ENCODE measurements at regions not wholly inside any gene's neighbourhood (a gene's known extent, or its start where the extent isn't known, plus 50 kb on each side); places are given as distances from the start of the nearest gene placed in this dataset.

DNA sequence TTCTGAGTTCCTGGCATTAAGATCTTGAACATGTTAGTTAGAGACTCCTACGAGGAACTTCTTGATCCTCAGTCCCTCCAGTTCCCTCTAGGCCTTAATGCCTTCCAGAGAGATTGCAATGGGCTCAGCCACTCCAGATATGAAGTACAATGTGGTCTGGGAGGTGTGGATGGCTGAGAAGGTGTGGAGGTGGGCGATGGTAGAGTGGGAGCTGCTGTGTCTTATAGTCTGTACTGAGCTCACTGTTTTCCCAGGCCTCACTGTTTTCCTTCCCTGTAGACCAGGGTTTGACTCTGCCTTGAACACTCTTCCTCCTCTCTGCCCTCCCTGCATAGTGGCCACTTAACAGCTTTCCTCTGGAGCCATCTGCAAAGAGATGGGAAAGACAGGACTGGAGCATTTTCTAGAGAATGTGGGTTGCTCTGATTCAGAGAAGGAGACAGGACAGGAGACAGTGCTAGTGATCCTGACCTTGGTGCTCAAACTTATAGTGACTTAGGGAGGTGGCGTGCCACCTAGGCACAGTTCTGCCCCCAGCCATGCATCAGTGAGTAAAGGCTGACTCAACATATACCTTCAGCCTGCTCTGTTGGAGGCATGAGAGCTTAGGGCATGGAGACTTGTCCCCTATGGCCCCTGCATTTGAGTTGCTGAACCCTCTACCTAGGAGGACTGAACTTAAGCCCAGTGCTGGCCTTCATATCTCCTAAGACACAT is 129.7 kb downstream of the TDRD15 start:
- no peak for DNase-seq (ENCODE audit: low spot score)

DNA sequence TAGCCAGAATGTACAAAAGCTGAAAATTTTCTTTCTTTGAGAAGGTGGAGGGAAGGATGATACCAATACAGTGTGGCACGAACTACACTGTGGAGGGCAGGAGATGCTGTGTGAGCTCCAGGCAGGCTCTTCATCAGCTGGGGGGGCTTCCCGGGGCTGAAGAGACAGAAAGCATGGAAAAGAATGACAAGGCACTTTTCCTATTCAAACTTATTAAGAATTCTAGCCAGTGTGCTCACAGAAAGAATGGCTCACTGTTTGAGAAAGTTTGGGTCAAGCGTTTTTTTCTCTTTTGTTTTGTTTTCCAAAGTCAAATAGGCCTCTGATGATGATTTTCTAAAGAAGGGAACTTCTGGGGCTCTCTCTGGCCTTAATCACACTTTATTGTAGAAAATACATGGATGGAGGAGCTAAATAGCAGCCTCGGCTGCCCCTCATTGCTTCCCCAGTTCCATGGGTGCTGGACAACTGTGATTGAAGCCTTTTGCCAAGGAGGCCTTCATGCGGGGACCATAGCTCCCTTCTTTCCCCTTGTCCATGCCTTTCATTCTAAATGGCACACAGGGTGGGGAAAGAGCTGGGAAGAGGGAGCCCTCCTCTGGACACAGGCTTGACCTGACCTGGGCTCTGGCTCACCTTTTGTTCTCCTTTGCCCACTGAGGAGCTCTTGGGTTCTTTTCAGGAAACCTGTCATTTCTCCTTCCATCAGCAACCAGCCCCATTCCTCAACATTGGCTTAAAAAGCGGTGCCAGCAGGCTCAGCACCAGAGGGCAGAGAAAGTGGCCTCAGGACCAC is 130.6 kb downstream of the TDRD15 start:
- no peak for DNase-seq (ENCODE audit: low spot score)

GRCh38 chr2:21256006-21256405 is 132.2 kb downstream of the TDRD15 start:
- DNase-seq (ENCODE audit: low spot score): no peak

- no peak for DNase-seq (ENCODE audit: low spot score)
These were observed 133.9 kb downstream of the TDRD15 start for GRCh38 chr2:21257621-21258020.

DNA sequence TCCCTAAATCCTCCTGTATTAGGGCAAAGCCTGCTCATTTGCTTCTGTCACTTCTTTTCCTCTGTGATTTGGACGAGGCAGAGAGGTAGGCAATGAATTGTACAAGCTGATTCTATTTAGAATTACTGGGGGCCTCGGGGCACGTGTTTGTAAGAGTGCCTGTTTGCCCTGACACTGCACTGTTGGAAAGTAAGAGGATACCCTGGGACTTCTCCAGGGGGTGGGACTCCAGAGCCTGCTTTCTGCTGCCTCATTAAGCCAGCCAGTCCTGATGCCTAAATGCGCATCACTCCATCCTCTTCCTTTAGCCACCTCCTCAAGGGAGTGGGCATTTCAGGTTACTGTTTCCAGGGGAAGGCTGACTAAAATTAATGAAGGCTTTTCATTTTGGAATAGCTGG is 134.3 kb downstream of the TDRD15 start:
- DNase-seq (ENCODE audit: low spot score): no peak

DNA sequence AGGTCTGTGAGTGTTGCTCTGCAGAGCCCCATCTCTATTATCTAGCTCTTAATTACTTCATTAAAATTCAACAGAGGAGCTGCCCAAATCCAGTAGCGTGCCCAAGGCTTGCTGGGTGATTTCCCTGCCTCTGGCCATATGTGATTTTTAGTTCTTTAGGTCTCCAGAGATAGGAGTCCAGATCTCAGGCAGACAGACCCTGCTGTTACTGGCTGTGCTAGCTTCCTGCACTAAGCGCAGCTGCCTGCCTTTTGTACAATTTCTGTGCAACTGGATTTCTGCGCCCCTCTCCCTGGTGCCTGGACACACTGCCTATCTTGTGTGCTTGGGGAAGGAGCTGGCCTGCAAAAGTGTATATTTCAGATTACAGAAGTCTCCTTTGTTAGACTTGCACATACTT is 136.5 kb downstream of the TDRD15 start:
- no peak for DNase-seq (ENCODE audit: low spot score)

- no peak for DNase-seq (ENCODE audit: low spot score)
These were observed 137.8 kb downstream of the TDRD15 start for GRCh38 chr2:21261591-21261990.

- no peak for DNase-seq (ENCODE audit: low spot score)
These were observed 138.7 kb downstream of the TDRD15 start for GRCh38 chr2:21262426-21262940.

- no peak for DNase-seq (ENCODE audit: low spot score)
These were observed 139.9 kb downstream of the TDRD15 start for GRCh38 chr2:21263622-21264021.

DNA sequence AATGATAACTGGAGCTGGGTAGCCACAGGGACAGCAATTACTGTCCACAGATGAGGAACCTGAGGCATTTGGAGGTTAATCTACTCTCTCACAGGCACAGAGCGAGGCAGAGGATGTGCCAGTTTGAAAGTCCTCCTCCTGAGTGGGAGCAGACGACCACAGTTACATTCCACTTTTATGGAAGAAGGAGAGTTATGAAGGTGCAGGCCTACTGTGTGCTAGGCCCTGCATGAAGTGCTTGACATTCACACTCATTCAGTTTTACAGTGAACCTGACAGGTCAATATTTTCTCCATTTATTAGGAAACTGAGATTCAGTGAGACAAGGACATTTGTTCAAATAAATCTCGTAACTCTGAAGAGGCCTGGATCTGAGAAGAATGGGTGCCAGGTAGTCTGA is 142.0 kb downstream of the TDRD15 start:
- DNase-seq (ENCODE audit: low spot score): no peak

DNA sequence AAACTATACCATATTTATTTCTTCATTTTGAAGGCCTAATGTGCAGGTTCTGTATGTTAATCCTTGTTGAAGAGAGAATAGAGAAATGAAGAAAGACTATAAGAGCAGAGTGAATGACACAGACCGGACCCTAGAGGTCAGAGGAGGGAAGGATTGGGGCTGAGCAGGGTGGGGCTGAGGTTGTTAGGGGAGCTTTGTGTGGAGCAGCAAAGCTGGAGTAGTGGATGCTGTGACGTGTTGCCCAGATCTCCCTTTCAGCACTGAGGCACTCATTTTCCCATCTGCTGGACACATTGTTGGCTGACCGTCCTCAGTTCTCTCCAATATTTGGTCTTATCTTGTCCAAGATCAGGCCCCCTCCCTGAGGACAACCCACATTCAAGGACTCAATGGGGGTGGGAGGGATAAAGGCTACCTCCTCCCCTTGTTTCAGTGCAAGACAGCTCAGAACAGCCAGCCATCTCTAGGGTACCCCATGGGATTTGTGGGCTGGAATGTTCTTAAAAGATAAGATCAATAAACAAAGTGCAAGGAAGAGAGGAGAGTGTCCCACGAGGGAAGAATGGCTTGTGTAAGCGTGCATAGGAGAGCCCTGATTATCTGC is 143.6 kb downstream of the TDRD15 start:
- no peak for DNase-seq (ENCODE audit: low spot score)

DNA sequence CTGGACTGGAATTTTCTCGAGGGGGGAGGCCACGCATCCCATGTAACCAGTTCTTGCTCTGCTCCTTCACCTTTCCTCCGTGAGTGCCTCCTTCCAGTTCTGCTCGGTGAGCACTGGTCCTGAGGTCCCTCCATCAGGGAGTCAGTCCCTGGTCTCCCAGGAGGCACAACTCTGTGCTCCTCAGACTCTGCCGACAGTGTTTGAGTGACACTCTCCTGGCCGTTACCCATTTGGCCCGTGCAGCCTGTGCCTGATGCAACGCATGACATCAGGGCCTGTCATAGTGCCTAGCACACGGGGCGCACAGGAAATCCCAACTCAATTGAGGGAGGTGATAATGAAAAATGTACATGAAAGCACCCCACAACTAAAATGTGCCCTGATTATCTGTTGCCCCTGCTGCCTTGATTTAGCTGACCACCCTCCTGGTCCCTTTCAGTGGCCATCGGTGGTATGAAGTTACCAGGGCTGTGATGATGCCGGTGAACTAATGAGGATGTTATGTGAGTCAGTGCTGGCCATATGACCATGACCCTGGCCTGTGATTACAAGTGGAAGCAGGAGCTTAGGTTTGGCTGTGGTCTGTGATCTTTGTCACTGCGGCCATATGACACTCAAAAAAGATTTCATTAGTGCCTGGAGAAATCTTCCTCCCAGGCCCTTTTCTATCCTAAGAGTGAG is 144.6 kb downstream of the TDRD15 start:
- no peak for DNase-seq (ENCODE audit: low spot score)

DNA sequence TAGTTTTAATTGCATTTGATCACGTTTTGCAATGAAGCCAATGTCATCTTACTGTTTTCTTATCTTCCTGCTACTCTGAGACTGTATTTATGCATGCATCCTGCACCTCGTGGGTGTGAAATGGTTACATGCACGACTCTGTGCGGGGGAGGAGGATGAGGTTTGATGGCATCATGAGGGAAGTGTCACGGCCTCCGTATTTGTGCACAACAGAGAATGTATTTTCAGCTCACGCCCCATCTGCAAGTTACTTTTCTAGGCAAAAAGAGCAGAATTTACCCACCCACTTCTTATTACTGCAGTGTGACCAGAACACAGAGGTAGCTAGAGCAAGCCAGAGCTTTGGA is 145.1 kb downstream of the TDRD15 start:
- DNase-seq (ENCODE audit: low spot score): no peak

DNA sequence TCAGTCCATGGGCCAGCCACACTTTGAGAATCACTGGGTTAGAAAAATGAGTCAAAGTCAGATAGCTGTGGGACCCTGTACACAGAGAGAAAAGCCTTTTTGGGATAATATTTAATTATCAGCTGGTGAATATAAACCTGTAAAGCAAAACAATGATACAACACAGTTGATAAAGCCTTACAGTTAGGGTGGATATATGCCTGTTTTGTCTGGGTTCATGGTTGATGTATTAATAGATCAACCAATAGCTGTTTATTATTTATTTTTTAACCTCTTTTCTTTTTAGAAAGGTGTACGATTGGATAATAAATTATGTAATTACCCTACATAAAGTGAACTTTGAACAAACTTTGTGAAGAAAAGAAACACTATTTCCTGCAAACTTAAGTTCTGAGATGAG is 145.6 kb downstream of the TDRD15 start:
- no peak for DNase-seq (ENCODE audit: low spot score)

DNA sequence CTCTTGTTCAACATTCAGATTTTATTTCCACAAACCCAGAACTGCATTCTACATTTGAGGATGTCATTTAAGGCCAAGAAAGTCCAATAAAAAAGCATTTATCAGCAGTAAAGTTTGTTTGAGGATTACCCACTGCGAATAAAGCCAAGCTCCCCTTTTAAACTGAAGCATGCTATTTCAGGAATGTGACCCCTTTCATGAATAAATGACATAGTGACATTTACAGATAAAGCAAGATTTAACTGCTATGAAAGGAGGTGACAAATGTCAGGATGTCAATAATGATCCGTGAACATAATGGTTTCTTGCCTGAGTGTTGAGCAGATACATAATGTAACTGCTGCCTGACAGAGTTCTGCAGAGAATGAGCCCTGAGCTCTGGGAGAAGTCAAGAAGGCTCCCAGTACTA is 146.3 kb downstream of the TDRD15 start:
- DNase-seq (ENCODE audit: low spot score): no peak

- DNase-seq (ENCODE audit: low spot score): no peak
These were observed 146.9 kb downstream of the TDRD15 start for GRCh38 chr2:21270708-21271122.

- DNase-seq (ENCODE audit: low spot score): no peak
These were observed 152.4 kb downstream of the TDRD15 start for GRCh38 chr2:21276163-21276562.

- DNase-seq (ENCODE audit: low spot score): no peak
These were observed 153.6 kb downstream of the TDRD15 start for GRCh38 chr2:21277068-21278056.

- no peak for DNase-seq (ENCODE audit: low spot score)
These were observed 155.8 kb downstream of the TDRD15 start for GRCh38 chr2:21279525-21279924.

DNA sequence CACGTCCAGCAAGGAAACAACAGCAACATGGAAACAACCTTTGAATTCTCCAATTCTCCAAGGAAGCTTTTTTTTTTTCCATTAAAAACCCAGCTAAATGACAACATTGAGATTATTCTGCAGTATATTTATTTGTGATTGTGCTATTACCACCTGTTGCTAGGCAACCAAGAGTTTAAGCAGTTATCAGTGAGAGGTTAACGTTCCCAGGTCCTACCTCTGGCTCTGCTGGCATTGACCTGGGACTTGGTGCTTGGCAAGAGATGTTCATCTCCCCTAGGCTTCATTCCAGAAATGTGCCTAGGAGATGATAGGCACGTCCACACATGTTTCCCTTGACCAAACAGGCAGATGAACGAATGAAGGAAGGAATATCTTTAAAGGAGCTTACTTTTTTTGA is 157.0 kb downstream of the TDRD15 start:
- DNase-seq (ENCODE audit: low spot score): no peak

DNA sequence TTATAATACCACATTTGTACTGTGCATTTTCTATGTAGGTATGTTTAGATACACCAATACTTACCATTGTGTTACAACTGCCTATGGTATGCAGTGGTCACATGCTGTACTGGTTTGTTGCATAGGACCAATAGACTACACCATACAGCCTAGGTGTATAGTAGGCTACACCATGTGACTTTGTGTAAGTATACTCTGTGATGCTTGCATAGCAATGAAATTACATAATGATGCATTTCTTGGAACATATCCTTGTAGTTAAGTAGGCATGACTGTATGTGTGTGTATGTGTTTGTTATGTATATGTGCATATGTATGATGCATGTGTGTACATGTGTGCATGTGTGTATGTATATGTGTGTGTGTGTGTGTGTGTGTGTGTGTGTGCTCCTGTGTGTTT is 157.6 kb downstream of the TDRD15 start:
- DNase-seq (ENCODE audit: low spot score): no peak
